Stimulated activated effector memory CD8-positive, alpha-beta T cell treated with anti-CD3 and anti-CD28 coated beads, Interleukin-12 subunit alpha, Interleukin-12 subunit beta, amount 100 ng/mL, for 72 hours (primary cell): ENCODE measurements at regions not wholly inside any gene's neighbourhood (a gene's known extent, or its start where the extent isn't known, plus 50 kb on each side); places are given as distances from the start of the nearest gene placed in this dataset.
A peak's percentile ranks its signal among the peaks of the same experiment; 100 is the strongest.

ENCODE experiments used
- ATAC-seq: fragments of 150-1000 bp; cut with Tn5 transposase; 2 replicates; pipeline ENCODE4 v1.10.0; 2021
- DNase-seq, 2 donors: peaks; one replicate each; pipeline ENCODE4 v3.0.0; 2021 to 2022; ENCODE audit warnings: low spot score in 2 of 2
- H3K27ac Mint-ChIP-seq: one replicate; pipeline ENCODE4 v1.8.0; 2022; ENCODE audit warnings: mild to moderate bottlenecking, mixed read lengths
- H3K36me3 Mint-ChIP-seq: one replicate; pipeline ENCODE4 v1.8.0; 2022; ENCODE audit warnings: mild to moderate bottlenecking, mixed read lengths
- H3K4me1 Mint-ChIP-seq: one replicate; pipeline ENCODE4 v1.8.0; 2022; ENCODE audit warnings: mixed read lengths
- H3K4me3 Mint-ChIP-seq: one replicate; pipeline ENCODE4 v1.8.0; 2022; ENCODE audit warnings: mild to moderate bottlenecking, mixed read lengths
- H3K9me3 Mint-ChIP-seq: one replicate; pipeline ENCODE4 v1.8.0; 2022; ENCODE audit warnings: mixed read lengths

DNA sequence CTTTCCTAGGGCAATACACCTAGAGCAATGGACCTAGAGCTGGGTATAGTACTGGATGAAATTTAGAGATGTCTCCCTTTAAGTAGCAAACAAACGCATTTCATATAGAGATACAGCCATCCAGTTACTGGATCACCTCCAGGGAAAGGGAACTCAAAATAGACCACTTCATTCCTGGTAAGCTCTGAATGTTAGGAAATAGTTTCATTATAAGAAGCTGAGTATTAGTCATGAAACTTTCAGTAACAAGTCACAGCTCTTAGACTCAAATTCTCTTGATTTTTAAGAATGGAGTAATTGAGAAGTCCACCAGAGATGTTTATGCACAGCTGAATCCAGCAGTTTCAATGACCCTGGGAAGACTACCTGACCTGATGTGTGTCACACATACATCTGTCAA, 221.9 kb downstream of the FAM76B start:
- ATAC-seq (peak; percentile 24), DNase-seq (no peak)
- no peak overlapping the region for H3K27ac Mint-ChIP-seq
- H3K36me3 Mint-ChIP-seq = no peaks in the 10 kb centered on the region
- no peak overlapping the region for H3K4me3 Mint-ChIP-seq
- peaks cover 3% of the 10 kb centered on the region for H3K9me3 Mint-ChIP-seq
- H3K4me1 Mint-ChIP-seq = peaks cover 9% of the 10 kb centered on the region

GRCh38 chr11:95566211-95566610, 223.4 kb downstream of the FAM76B start:
- H3K4me3 Mint-ChIP-seq = no peak overlapping the region
- ATAC-seq = no peak
- H3K9me3 Mint-ChIP-seq = peaks cover 3% of the 10 kb centered on the region
- H3K36me3 Mint-ChIP-seq = no peaks in the 10 kb centered on the region
- no peak overlapping the region for H3K27ac Mint-ChIP-seq
- DNase-seq = no peak
- H3K4me1 Mint-ChIP-seq = peaks cover 13% of the 10 kb centered on the region

- Mint-ChIP-seq H3K9me3 (peaks cover 3% of the 10 kb centered on the region), H3K4me3 (no peak overlapping the region), H3K27ac (no peak overlapping the region), H3K4me1 (peaks cover 13% of the 10 kb centered on the region), H3K36me3 (no peaks in the 10 kb centered on the region)
- no peak for ATAC-seq
- DNase-seq = no peak
Measured at GRCh38 chr11:95565724-95566141, 223.8 kb downstream of the FAM76B start.

DNA sequence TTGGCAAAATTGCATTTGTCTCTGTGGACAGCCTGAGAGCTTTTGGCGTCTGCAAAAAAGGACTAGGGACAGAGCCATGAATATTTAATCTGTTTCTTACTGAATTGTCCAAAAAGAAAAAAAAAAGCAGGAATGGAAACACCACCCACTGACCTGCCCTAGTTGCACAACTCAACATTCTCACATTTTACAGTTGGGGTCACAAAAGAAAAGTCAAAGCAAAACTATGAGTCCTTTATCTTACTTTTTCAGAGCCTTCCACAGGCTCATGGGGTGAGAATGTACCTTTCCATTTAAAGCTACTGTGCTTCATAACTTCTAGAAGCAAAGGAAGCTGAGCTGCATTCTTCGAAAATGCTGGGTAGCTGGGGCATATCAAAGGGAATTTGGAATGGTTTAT, 225.7 kb downstream of the FAM76B start:
- Mint-ChIP-seq H3K4me1 (peaks cover 13% of the 10 kb centered on the region), H3K36me3 (no peaks in the 10 kb centered on the region), H3K27ac (no peak overlapping the region), H3K4me3 (no peak overlapping the region), H3K9me3 (no peaks in the 10 kb centered on the region)
- DNase-seq = no peak
- ATAC-seq = peak; percentile 61

- no peaks in the 10 kb centered on the region for H3K36me3 Mint-ChIP-seq
- no peaks in the 10 kb centered on the region for H3K9me3 Mint-ChIP-seq
- DNase-seq (no peak), ATAC-seq (no peak)
- no peak overlapping the region for H3K27ac Mint-ChIP-seq
- H3K4me1 Mint-ChIP-seq = peaks cover 13% of the 10 kb centered on the region
- H3K4me3 Mint-ChIP-seq = no peak overlapping the region
Measured at GRCh38 chr11:95563173-95563572, 226.4 kb downstream of the FAM76B start.

- DNase-seq = no peak
- no peaks in the 10 kb centered on the region for H3K9me3 Mint-ChIP-seq
- no peak overlapping the region for H3K27ac Mint-ChIP-seq
- H3K4me1 Mint-ChIP-seq = peaks cover 16% of the 10 kb centered on the region
- no peaks in the 10 kb centered on the region for H3K36me3 Mint-ChIP-seq
- H3K4me3 Mint-ChIP-seq = no peak overlapping the region
- ATAC-seq = no peak
Measured at GRCh38 chr11:95562196-95562921, 227.2 kb downstream of the FAM76B start.

- ATAC-seq (no peak), DNase-seq (no peak)
- H3K4me1 Mint-ChIP-seq = peaks cover 37% of the 10 kb centered on the region
- H3K36me3 Mint-ChIP-seq = no peaks in the 10 kb centered on the region
- H3K9me3 Mint-ChIP-seq = no peaks in the 10 kb centered on the region
- no peak overlapping the region for H3K27ac Mint-ChIP-seq
- H3K4me3 Mint-ChIP-seq = no peak overlapping the region
Measured at GRCh38 chr11:95559899-95560298, 229.7 kb downstream of the FAM76B start.

- no peaks in the 10 kb centered on the region for H3K9me3 Mint-ChIP-seq
- no peak for DNase-seq
- no peaks in the 10 kb centered on the region for H3K36me3 Mint-ChIP-seq
- no peak for ATAC-seq
- peak overlapping the region; percentile 26 for H3K27ac Mint-ChIP-seq
- H3K4me3 Mint-ChIP-seq = no peak overlapping the region
- peaks cover 24% of the 10 kb centered on the region for H3K4me1 Mint-ChIP-seq
Measured at GRCh38 chr11:95557376-95557775, 232.2 kb downstream of the FAM76B start.

GRCh38 chr11:95556342-95557163, 233.0 kb downstream of the FAM76B start:
- DNase-seq (peak; percentile 7 to 66), ATAC-seq (peak; percentile 97)
- peak overlapping the region; percentile 20 for H3K4me3 Mint-ChIP-seq
- H3K36me3 Mint-ChIP-seq = no peaks in the 10 kb centered on the region
- peaks cover 24% of the 10 kb centered on the region for H3K4me1 Mint-ChIP-seq
- peak overlapping the region; percentile 26 for H3K27ac Mint-ChIP-seq
- no peaks in the 10 kb centered on the region for H3K9me3 Mint-ChIP-seq

- H3K4me1 Mint-ChIP-seq = peaks cover 24% of the 10 kb centered on the region
- H3K4me3 Mint-ChIP-seq = peak overlapping the region; percentile 20
- DNase-seq (no peak), ATAC-seq (no peak)
- H3K9me3 Mint-ChIP-seq = no peaks in the 10 kb centered on the region
- H3K36me3 Mint-ChIP-seq = no peaks in the 10 kb centered on the region
- peak overlapping the region; percentile 61 for H3K27ac Mint-ChIP-seq
Measured at GRCh38 chr11:95556011-95556341, 233.6 kb downstream of the FAM76B start.

- Mint-ChIP-seq H3K36me3 (no peaks in the 10 kb centered on the region), H3K4me3 (no peak overlapping the region), H3K27ac (no peak overlapping the region), H3K9me3 (no peaks in the 10 kb centered on the region), H3K4me1 (peaks cover 24% of the 10 kb centered on the region)
- DNase-seq (no peak), ATAC-seq (no peak)
Measured at GRCh38 chr11:95554911-95555310, 234.7 kb downstream of the FAM76B start.

GRCh38 chr11:95549301-95549700, 240.3 kb downstream of the FAM76B start:
- Mint-ChIP-seq H3K36me3 (no peaks in the 10 kb centered on the region), H3K27ac (no peak overlapping the region), H3K4me1 (no peaks in the 10 kb centered on the region), H3K9me3 (no peaks in the 10 kb centered on the region), H3K4me3 (no peak overlapping the region)
- no peak for DNase-seq
- no peak for ATAC-seq

DNA sequence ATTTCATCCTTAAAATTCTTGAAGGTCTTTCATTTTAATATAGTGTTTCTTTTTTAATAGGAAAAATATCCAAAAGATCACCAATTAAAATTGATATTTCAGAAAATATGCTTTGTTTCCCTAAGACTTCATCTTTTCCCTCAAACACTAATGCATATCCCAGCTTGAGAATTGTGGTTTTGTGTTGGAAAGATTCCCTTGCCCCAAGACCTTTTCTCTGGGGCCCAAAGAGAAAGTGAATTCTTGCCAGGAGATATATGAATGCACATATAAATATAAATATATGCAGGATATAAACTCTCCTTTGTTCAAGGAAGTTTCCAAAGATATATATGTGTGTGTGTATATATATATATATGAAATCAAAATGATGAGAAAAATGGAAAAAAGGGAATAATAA, 241.2 kb downstream of the FAM76B start:
- no peak for DNase-seq
- Mint-ChIP-seq H3K27ac (no peak overlapping the region), H3K9me3 (no peaks in the 10 kb centered on the region), H3K36me3 (no peaks in the 10 kb centered on the region), H3K4me3 (no peak overlapping the region), H3K4me1 (no peaks in the 10 kb centered on the region)
- ATAC-seq = no peak

DNA sequence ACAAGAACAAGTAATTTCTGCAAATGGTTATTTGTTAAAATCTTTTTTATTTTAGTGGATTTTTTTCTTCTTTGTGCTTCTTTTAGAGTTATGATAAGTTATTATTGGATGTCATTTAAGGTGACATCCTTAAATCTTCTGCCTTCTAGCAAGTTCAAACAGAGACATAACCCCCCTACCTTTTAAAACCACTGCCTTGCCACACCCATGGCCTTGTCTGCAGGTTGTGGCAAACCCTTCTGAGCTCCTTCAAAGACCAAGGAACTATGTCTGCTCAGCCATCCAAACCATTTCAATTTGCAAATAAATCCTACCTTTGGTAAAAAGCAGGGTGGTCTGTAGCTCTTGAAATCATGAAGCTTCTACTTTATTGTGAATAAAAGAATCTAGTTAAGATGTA, 241.6 kb downstream of the FAM76B start:
- no peak overlapping the region for H3K4me3 Mint-ChIP-seq
- no peak for ATAC-seq

DNA sequence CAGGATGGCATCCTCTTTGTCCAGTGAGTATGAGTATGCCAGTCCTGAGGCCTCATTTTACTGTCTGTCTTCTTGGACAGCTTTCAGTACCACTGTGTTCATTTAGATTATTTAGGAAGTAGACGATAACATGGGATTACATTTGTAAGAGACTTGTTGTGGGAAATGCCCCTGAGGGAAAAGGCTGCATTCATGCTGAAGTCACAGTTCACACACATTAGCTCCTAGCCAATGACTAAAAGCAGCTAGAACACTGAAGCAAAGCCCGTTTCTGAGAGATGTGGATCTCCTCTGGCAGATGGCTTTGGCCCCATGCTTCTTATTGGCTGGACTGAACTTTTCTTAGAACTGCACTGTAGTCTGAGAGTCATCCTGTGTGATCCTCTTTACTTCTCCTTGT, 242.4 kb downstream of the FAM76B start:
- DNase-seq (no peak), ATAC-seq (no peak)
- H3K9me3 Mint-ChIP-seq = no peaks in the 10 kb centered on the region
- H3K4me3 Mint-ChIP-seq = no peak overlapping the region
- no peak overlapping the region for H3K27ac Mint-ChIP-seq
- no peaks in the 10 kb centered on the region for H3K4me1 Mint-ChIP-seq
- H3K36me3 Mint-ChIP-seq = no peaks in the 10 kb centered on the region

More for the DNA sequence above, 241.6 kb downstream of the FAM76B start:
- Mint-ChIP-seq H3K27ac (no peak overlapping the region), H3K4me1 (no peaks in the 10 kb centered on the region), H3K36me3 (no peaks in the 10 kb centered on the region), H3K9me3 (no peaks in the 10 kb centered on the region)
- DNase-seq = no peak
